ENCODE measurements at regions not wholly inside any gene's neighbourhood (a gene's known extent, or its start where the extent isn't known, plus 50 kb on each side); places are given as distances from the start of the nearest gene placed in this dataset.
"Not testable (repeated sequence)": the region's sequence is repeated elsewhere in the genome, so short reads cannot be mapped to it uniquely, and the experiment has no call there.

- DNase-seq (ENCODE audit: insufficient read length, low spot score) (no peak), FAIRE-seq (no peak)
Observed at GRCh38 chr2:191476901-191477300, 201.0 kb upstream of the NABP1 start.

GRCh38 chr2:191478799-191479679 is 198.9 kb upstream of the NABP1 start:
- DNase-seq (ENCODE audit: insufficient read length, low spot score) (no peak), FAIRE-seq (no peak)

- DNase-seq (ENCODE audit: insufficient read length, low spot score) (no peak), FAIRE-seq (no peak)
Observed at GRCh38 chr2:191479680-191480023, 198.3 kb upstream of the NABP1 start.

GRCh38 chr2:191481305-191482070 is 196.4 kb upstream of the NABP1 start:
- DNase-seq (ENCODE audit: insufficient read length, low spot score) (no peak), FAIRE-seq (no peak)

GRCh38 chr2:191483117-191483516 is 194.8 kb upstream of the NABP1 start:
- DNase-seq (ENCODE audit: insufficient read length, low spot score) (no peak), FAIRE-seq (no peak)

GRCh38 chr2:191486584-191487320 is 191.2 kb upstream of the NABP1 start:
- FAIRE-seq (peak; percentile 83), DNase-seq (ENCODE audit: insufficient read length, low spot score) (peak; percentile 87)

- DNase-seq (ENCODE audit: insufficient read length, low spot score): no peak
- peak; percentile 74 for FAIRE-seq
Observed at GRCh38 chr2:191488135-191488534, 189.8 kb upstream of the NABP1 start.

- no peak for FAIRE-seq
- no peak for DNase-seq (ENCODE audit: insufficient read length, low spot score)
Observed at GRCh38 chr2:191489177-191489576, 188.8 kb upstream of the NABP1 start.

- FAIRE-seq (no peak), DNase-seq (ENCODE audit: insufficient read length, low spot score) (no peak)
Observed at GRCh38 chr2:191496838-191497237, 181.1 kb upstream of the NABP1 start.

GRCh38 chr2:191497822-191498221 is 180.1 kb upstream of the NABP1 start:
- FAIRE-seq: no peak

GRCh38 chr2:191499050-191499449 is 178.9 kb upstream of the NABP1 start:
- FAIRE-seq (no peak), DNase-seq (ENCODE audit: insufficient read length, low spot score) (no peak)

More at GRCh38 chr2:191497822-191498221, 180.1 kb upstream of the NABP1 start:
- DNase-seq (ENCODE audit: insufficient read length, low spot score): no peak

- peak; percentile 44 for FAIRE-seq
- no peak for DNase-seq (ENCODE audit: insufficient read length, low spot score)
Observed at GRCh38 chr2:191499874-191500565, 177.9 kb upstream of the NABP1 start.

GRCh38 chr2:191500566-191500883 is 177.4 kb upstream of the NABP1 start:
- FAIRE-seq: no peak

GRCh38 chr2:191500884-191501560 is 176.9 kb upstream of the NABP1 start:
- no peak for FAIRE-seq

More at GRCh38 chr2:191500566-191500883, 177.4 kb upstream of the NABP1 start:
- DNase-seq (ENCODE audit: insufficient read length, low spot score): no peak

GRCh38 chr2:191501561-191502168 is 176.3 kb upstream of the NABP1 start:
- no peak for FAIRE-seq
- peak; percentile 53 for DNase-seq (ENCODE audit: insufficient read length, low spot score)

More at GRCh38 chr2:191500884-191501560, 176.9 kb upstream of the NABP1 start:
- DNase-seq (ENCODE audit: insufficient read length, low spot score): no peak

- FAIRE-seq (no peak), DNase-seq (ENCODE audit: insufficient read length, low spot score) (no peak)
Observed at GRCh38 chr2:191506515-191506914, 171.4 kb upstream of the NABP1 start.

GRCh38 chr2:191507252-191507853 is 170.6 kb upstream of the NABP1 start:
- FAIRE-seq; DNase-seq (ENCODE audit: insufficient read length, low spot score): not testable (repeated sequence)

GRCh38 chr2:191508738-191509137 is 169.2 kb upstream of the NABP1 start:
- DNase-seq (ENCODE audit: insufficient read length, low spot score): no peak
- FAIRE-seq: no peak

- DNase-seq (ENCODE audit: insufficient read length, low spot score): no peak
- FAIRE-seq: no peak
Observed at GRCh38 chr2:191512216-191512835, 165.6 kb upstream of the NABP1 start.
